GM12878 (cell line): ENCODE measurements at regions not wholly inside any gene's neighbourhood (a gene's known extent, or its start where the extent isn't known, plus 50 kb on each side); places are given as distances from the start of the nearest gene placed in this dataset.

Experiments
- ATAC-seq: fragments of 200-7000 bp; cut with Tn5 transposase; 3 replicates; pipeline ENCODE4 v1.9.1; 2020; ENCODE audit warnings: mild to moderate bottlenecking, moderate library complexity
- BruUV-seq: library from RNA; stranded (reverse); fragments of 400-500 nt; replicated peaks from 2 replicates; lab custom pipeline; 2021; lab: Mats Ljungman, UMichigan
- CTCF ChIA-PET: fragments of 300-600 bp; sonication (Branson Sonifier 250); formaldehyde crosslinking; extraction: SDS; loops from one replicate; lab custom pipeline; 2021; ENCODE audit warnings: inconsistent platforms; lab: Yijun Ruan, JAX
- POLR2A ChIA-PET: fragments of 350-600 bp; formaldehyde crosslinking; extraction: SDS; loops from one replicate; lab custom pipeline; 2021; ENCODE audit warnings: inconsistent platforms; lab: Charles Lee
- RAD21 ChIA-PET: fragments of 300-600 bp; sonication (Branson Sonifier 250); formaldehyde crosslinking; loops from one replicate; lab custom pipeline; 2023; ENCODE audit warnings: antibody characterized with exemption; ENCODE audit not compliant: unreplicated experiment; lab: Charles Lee
- SMC1A ChIA-PET: fragments of 300-600 bp; sonication (Branson Sonifier 250); formaldehyde crosslinking; loops from one replicate; lab custom pipeline; 2023; ENCODE audit not compliant: unreplicated experiment, uncharacterized antibody; lab: Charles Lee
- DNase-seq: peaks from one replicate; pipeline ENCODE4 v3.0.0-alpha.2; 2011; ENCODE audit warnings: low read depth, low spot score
- FAIRE-seq: peaks from 3 replicates; lab custom pipeline; 2011; peaks lifted over from hg19 to GRCh38; lab: Jason Lieb, UNC
- H2AFZ ChIP-seq: 2 replicates; pipeline ENCODE4 v1.6.0; 2011; ENCODE audit warnings: low read depth, low read length, control low read depth; ENCODE audit not compliant: control insufficient read depth
- H3K27ac ChIP-seq: 2 replicates; pipeline ENCODE4 v1.5.1; 2011; ENCODE audit warnings: control low read depth; ENCODE audit not compliant: control insufficient read depth, insufficient read depth
- H3K27me3 ChIP-seq, 2 experiments: replicated peaks in 1 of 2; 2 replicates each; pipeline versions ENCODE4 v1.6.0 to v1.6.1; 2011; ENCODE audit warnings: low read length in 1 of 2; ENCODE audit not compliant: control insufficient read depth in 2 of 2, insufficient read depth in 2 of 2
- H3K36me3 ChIP-seq, 2 experiments: 2 replicates each; pipeline ENCODE4 v1.5.1; 2011; ENCODE audit warnings: low read length in 1 of 2; ENCODE audit not compliant: control insufficient read depth in 2 of 2, insufficient read depth in 2 of 2
- H3K4me1 ChIP-seq: 2 replicates; pipeline ENCODE4 v1.6.1; 2011; ENCODE audit warnings: mild to moderate bottlenecking, low read length, moderate library complexity, mixed read lengths; ENCODE audit not compliant: control insufficient read depth, insufficient read depth
- H3K4me2 ChIP-seq: 2 replicates; pipeline ENCODE4 v1.6.0; 2011; ENCODE audit warnings: control low read depth; ENCODE audit not compliant: control insufficient read depth, insufficient read depth
- H3K4me3 ChIP-seq: fragments of 200-600 bp; sonication (generic); 2 replicates; pipeline ENCODE4 v1.5.1; 2016
- H3K79me2 ChIP-seq: 2 replicates; pipeline ENCODE4 v1.6.0; 2011; ENCODE audit warnings: low read length; ENCODE audit not compliant: control insufficient read depth, insufficient read depth
- H3K9ac ChIP-seq: 2 replicates; pipeline ENCODE4 v1.8.0; 2011; ENCODE audit warnings: low read length, control low read depth, mixed read lengths; ENCODE audit not compliant: control insufficient read depth, insufficient read depth
- H3K9me3 ChIP-seq: replicated peaks from 3 replicates; pipeline ENCODE4 v1.5.1; 2011; ENCODE audit warnings: mild to moderate bottlenecking, low read length; ENCODE audit not compliant: control insufficient read depth, insufficient read depth
- H4K20me1 ChIP-seq: 2 replicates; pipeline ENCODE4 v1.6.0; 2011; ENCODE audit not compliant: control insufficient read depth, insufficient read depth
- CBX5 ChIP-seq: sonication (generic); IDR thresholded peaks from 2 replicates; pipeline ENCODE4 v1.6.1; 2016; ENCODE audit warnings: low read depth, moderate library complexity, mild to moderate bottlenecking, inconsistent platforms
- CHD4 ChIP-seq: fragments of 200-600 bp; sonication (generic); IDR thresholded peaks from 2 replicates; pipeline ENCODE4 v1.6.1; 2016; ENCODE audit warnings: mild to moderate bottlenecking
- NKRF ChIP-seq: fragments of 450-650 bp; conservative IDR thresholded peaks from 2 replicates; pipeline ENCODE4 v1.6.1; 2017; ENCODE audit warnings: mild to moderate bottlenecking, moderate library complexity
- SRF ChIP-seq, 2 experiments: IDR thresholded peaks; 2 replicates each; pipeline ENCODE4 v1.6.1; 2011; ENCODE audit warnings: low read depth in 2 of 2, low read length in 2 of 2, mild to moderate bottlenecking in 1 of 2, moderate library complexity in 1 of 2
- WGBS: methylation state at CpG from one replicate; pipeline ENCODE4 v1.1.6; 2016; ENCODE audit warnings: low lambda C conversion rate; ENCODE audit not compliant: insufficient replicate concordance, insufficient coverage; ENCODE audit errors: missing lambda C conversion rate; 5-methylcytosine and 5-hydroxymethylcytosine counted together
- in situ Hi-C: fragments of 300-500 bp; cut with MboI; formaldehyde crosslinking; loops from 9 replicates; pipeline ENCODE4 v1.14.3; 2018; ENCODE audit warnings: mixed read lengths
- intact Hi-C: fragments of 100-400 bp; cut with micrococcal nuclease; formaldehyde crosslinking; loops from one replicate; pipeline ENCODE4 v1.14.2; 2022; ENCODE audit not compliant: unreplicated experiment

- TF ChIP-seq SRF (IDR thresholded peaks at IDR 0.05; ENCODE audit: low read depth in 2 of 2, low read length in 2 of 2) (no peak), CHD4 (no peak)
These were observed 1048.2 kb upstream of the AUTS2 start (continued) for GRCh38 chr7:68550027-68550426.

GRCh38 chr7:68550635-68551034, 1047.6 kb upstream of the AUTS2 start:
- ChIA-PET CTCF (no interaction called here), SMC1A (no interaction called here)
- BruUV-seq, result no TSS peak

More at GRCh38 chr7:68550635-68551034, 1047.6 kb upstream of the AUTS2 start:
- no peak overlapping the region for H3K27ac ChIP-seq
- no peak overlapping the region for H3K4me3 ChIP-seq
- POLR2A ChIA-PET, result no interaction called here
- H3K4me1 ChIP-seq, result no peaks in the 10 kb centered on the region
- no peak overlapping the region for H2AFZ ChIP-seq
- H3K9ac ChIP-seq, result no peak overlapping the region
- ATAC-seq, result no peak
- DNase-seq, result no peak
- no peaks in the 10 kb centered on the region for H3K27me3 ChIP-seq
- in situ Hi-C loops (no loop called here), intact Hi-C loops (no loop called here)
- no peak overlapping the region for H3K4me2 ChIP-seq
- RAD21 ChIA-PET, result no interaction called here
- H3K36me3 ChIP-seq, result no peaks in the 10 kb centered on the region
- WGBS, result 17% methylated on average over 3 of the region's 3 CpGs
- no peaks in the 10 kb centered on the region for H4K20me1 ChIP-seq
- no peak for FAIRE-seq
- H3K9me3 ChIP-seq, result no peaks in the 10 kb centered on the region
- H3K79me2 ChIP-seq, result no peaks in the 10 kb centered on the region
- TF ChIP-seq NKRF, result no peak
- no peak for TF ChIP-seq CBX5
- TF ChIP-seq, all 136 proteins: peak for 0
